CD4-positive, alpha-beta T cell treated with Interleukin-17A for 4 hours (primary cell): ENCODE measurements at regions not wholly inside any gene's neighbourhood (a gene's known extent, or its start where the extent isn't known, plus 50 kb on each side); places are given as distances from the start of the nearest gene placed in this dataset.
"Not testable (repeated sequence)": the region's sequence is repeated elsewhere in the genome, so short reads cannot be mapped to it uniquely, and the experiment has no call there.

Source experiments
- DNase-seq: peaks from one replicate; pipeline ENCODE4 v3.0.0-alpha.2; 2020; ENCODE audit warnings: mixed read lengths

GRCh38 chr2:4053769-4054493 lies 350.6 kb downstream of the DCDC2C start:
- no peak for DNase-seq

- no peak for DNase-seq
Observed at GRCh38 chr2:4066217-4066616, 362.8 kb downstream of the DCDC2C start.

GRCh38 chr2:4073026-4073569 lies 369.7 kb downstream of the DCDC2C start:
- no peak for DNase-seq

- DNase-seq, result no peak
Observed at GRCh38 chr2:4077017-4077416, 373.6 kb downstream of the DCDC2C start.

DNA sequence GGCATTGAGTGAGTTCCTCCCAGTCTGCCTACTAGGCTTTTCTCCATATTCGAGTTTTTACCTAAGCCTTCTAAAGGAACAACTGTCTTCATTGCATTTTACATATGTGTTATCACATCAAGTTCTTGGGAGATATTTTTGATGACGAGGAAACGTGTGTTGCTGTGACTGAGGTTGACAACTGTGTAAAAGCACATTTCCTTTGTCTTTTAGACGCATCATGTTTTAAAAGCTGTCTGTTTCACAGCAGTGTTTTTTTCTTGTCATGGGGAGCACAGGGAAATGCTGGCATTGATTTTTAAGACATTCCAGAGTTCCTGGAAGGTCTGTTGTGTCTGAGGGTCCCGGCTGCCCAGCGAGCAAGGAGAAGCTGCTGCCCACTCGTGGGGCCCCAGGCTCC lies 381.8 kb downstream of the DCDC2C start:
- no peak for DNase-seq

DNA sequence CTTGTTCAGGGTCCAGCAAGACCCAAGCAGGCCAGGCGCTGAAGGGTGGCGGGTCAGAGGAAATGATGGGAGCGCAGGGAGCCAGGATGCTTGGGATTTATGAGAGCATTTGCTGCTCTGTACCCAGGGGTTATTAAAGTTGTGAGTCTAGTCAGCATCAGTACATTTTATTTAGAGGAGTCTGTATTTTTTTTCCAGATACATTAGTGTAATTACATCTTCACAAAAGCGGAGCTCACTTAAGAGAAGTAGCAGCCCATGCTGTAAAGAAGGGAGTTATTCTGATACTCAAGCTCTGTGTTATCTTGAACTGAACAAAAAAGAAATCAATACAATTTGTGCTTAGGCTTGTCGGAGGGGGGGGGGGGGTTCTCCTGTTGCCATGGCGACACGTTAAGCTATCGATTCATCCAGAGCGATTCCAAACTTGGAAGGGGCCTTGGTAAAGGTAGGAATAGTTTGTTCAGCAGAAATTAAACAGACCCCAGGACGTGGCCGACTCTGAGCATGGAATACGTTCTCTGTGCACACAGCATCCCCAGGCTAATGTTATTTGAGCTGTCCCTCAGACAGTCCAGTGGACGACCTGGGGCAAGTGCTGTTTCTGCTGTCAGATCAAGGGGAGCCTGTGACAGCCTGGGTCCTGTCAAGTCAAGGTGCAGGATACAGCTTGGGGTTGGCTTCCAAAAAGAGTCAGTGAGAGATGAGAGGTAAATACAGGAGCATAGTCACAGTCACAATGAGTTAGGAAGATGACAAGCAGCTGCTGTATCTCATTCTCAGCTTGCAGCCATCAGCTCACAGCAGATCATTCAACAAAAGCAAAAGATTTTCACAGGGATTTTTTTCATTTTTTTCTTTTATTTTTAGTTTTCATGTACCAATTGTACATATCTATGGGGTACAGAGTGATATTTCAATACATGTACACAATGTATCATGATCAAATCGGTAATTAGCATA lies 387.6 kb downstream of the DCDC2C start:
- no peak for DNase-seq

- no peak for DNase-seq
Observed at GRCh38 chr2:4091869-4092268, 388.5 kb downstream of the DCDC2C start.

DNA sequence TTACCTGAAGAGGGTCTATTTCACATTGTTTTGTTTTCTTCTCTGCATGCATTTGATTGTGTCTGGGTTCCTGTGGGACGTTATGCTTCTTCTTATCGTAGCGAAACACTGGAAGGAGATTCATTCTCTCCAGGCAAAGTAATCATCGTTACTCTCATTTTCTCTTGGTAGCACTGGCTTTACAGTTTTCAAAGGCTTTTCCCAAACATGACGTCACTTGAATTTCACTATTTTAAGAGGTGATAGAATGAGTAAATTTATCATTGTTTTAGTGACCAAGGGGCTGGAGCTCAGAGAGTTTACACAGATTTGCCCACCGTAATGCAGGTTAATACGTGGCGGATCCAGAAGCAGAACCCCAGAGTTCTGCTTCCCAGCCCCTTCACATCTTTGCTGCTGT lies 391.4 kb downstream of the DCDC2C start:
- DNase-seq, result no peak

DNA sequence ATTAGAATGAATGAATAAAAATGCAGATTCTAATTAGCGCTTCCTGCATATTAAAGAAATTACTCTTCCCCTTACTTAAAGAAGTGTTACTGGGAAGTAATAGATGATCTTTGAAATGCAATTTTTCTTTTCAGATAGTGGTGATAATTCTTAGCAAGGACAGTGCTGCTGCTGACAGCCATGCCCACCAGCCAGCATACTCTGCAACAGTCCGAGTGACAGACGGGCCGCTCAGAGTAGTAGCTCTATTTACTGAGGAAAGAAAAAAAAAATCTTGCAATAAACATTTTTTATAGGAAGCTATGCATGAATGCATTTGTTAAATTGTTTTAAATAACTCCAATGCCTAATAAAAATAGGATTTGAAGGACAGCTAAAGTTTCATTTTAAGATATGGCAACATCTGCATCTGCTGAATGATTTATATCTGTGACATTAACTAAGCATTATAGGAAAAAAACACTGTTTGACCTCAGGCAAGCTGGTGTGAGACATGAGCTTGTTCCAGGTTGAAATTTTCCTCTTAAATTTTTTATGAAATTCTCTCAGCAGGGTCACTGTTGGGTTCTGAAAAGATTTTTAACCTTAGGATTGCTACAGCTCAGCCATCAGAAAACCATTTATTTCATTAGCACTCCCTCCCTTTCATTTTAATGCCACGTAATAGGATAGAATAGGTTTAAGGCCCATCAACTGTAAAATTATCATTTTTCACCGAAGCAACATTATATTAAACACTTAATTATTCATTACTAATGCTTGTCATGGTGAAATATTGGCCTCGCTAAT lies 393.8 kb downstream of the DCDC2C start:
- DNase-seq, result no peak

DNA sequence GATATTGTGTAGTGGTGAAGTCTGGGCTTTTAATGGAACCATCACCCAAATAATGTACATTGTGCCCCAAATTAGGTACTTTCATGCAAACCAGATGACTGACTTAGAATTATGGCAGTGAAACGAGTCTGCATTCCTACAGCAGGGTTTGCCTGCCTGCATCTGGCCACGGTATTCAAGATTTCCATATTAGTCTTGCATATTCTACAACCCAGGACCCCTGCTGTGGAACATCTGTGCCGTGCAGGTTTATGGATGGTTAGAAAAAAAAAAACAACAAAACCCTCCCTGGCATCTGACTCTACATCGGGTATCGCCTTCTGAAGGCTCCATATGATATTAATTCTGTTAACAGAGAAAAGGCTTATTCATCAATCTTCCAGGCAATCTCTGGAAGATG lies 394.8 kb downstream of the DCDC2C start:
- DNase-seq, result no peak

- DNase-seq, result no peak
Observed at GRCh38 chr2:4101936-4102335, 398.6 kb downstream of the DCDC2C start.

DNA sequence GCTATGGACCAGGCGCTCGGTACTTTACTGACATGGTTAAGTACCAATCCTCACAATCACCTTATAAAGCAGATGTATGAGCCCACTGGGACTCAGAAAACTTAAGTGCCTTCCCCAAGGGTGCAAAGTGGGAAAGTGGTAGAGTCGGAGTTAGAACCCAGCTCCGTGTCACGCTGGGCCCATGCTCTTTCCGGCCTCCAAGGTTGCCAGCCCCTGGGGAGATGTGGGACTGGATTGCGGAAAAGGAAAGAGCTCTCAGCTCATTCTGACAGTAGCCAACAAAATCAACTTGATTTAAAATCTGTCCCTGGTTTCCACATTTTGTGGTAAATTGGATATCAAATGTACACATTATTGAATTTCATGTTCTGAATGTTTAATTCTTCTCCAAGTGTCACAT lies 403.8 kb downstream of the DCDC2C start:
- no peak for DNase-seq

GRCh38 chr2:4110273-4110672 lies 406.9 kb downstream of the DCDC2C start:
- no peak for DNase-seq

- not testable (repeated sequence) for DNase-seq
Observed at GRCh38 chr2:4115435-4115834, 412.1 kb downstream of the DCDC2C start.

DNA sequence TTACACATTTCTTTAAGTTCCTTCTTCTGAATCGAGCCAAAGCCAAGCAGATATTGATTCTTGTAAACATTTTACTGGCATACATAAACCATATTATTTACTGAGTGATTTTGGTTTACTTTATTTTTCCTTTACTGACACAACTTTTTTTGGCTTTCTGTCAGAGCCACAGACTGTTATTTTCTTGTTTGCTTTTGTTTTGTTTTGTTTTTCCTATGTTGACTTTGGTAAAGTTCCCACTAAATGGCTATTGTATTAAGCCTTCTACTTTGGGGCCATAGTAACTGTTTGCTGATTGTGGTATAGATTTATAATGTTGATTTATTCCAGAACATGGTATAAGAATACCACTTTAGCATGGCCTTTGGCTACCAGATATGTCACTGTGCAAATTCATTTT lies 419.4 kb downstream of the DCDC2C start:
- no peak for DNase-seq

GRCh38 chr2:4130651-4131050 lies 427.3 kb downstream of the DCDC2C start:
- no peak for DNase-seq

GRCh38 chr2:4134551-4135550 lies 431.5 kb downstream of the DCDC2C start:
- no peak for DNase-seq

DNA sequence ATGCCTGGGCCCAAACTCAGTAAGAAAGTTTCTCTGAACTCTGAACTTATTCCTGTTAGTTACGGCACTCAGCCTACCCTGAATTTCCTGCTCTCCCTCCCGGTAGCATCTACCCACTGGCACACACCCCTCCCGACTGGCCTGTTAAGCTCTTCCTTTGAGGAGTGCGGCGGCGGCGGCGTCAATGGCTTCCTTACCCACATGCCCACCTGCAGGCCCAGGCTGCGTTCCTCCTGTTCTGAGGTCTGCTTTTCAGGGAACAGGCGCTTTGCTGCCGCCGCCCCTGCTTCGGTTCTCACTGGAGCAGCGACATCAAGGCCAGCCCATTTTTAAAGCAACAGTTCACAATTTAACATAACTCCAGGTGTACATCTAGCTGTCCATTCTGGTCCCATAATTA lies 432.4 kb downstream of the DCDC2C start:
- no peak for DNase-seq

GRCh38 chr2:4139316-4139715 lies 435.9 kb downstream of the DCDC2C start:
- DNase-seq, result no peak

GRCh38 chr2:4139731-4140130 lies 436.4 kb downstream of the DCDC2C start:
- DNase-seq, result no peak

DNA sequence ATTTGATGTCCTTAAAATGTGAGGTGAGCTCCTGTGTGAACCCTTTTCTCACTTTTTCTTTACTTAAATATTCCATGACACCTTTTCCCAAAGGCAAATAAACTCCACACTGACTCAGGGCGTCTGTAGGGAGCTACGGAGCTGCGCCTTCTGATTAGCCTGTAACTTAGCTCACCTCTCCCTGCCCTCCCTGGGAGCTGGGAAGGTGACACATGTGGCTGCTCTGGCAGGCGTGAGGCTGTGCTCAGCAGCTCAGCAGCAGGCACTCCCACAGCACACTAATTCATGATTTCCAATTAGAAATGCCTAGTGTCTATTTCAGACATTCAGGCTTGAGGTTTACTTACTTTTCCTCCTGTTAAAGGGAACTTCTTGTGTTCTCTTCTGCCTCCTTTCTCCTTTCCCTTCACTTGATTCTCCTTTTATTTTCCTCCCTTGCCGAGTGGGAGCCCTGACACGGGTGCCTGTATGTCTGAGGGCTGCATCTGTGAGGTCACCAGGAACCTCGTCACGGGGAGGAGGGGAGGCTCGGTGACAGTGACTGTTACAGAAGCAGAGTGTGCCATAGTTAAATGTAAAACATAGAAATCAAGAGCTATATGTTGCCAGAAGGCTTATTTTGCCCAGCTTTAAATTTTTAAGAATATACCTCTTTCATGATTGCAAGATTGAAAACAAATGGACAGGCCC lies 437.1 kb downstream of the DCDC2C start:
- DNase-seq, result no peak
